RWPE2 (cell line): ENCODE measurements at regions not wholly inside any gene's neighbourhood (a gene's known extent, or its start where the extent isn't known, plus 50 kb on each side); places are given as distances from the start of the nearest gene placed in this dataset.

ENCODE experiments used
- ATAC-seq: fragments of 200-7000 bp; cut with Tn5 transposase; 3 replicates; pipeline ENCODE4 v1.9.1; 2021; ENCODE audit warnings: low read depth
- DNase-seq: peaks from one replicate; pipeline ENCODE4 v3.0.0-alpha.2; 2020; ENCODE audit warnings: low spot score
- H3K27ac ChIP-seq: fragments of 450-650 bp; 2 replicates; pipeline ENCODE4 v1.5.1; 2017; ENCODE audit warnings: mild to moderate bottlenecking; ENCODE audit not compliant: poor library complexity, severe bottlenecking
- H3K27me3 ChIP-seq: fragments of 250-450 bp; sonication (Bioruptor Pico); 2 replicates; pipeline ENCODE4 v1.5.1; 2021; ENCODE audit warnings: mild to moderate bottlenecking, moderate library complexity; ENCODE audit not compliant: insufficient read depth, poor library complexity, severe bottlenecking
- H3K36me3 ChIP-seq: fragments of 250-450 bp; sonication (Bioruptor Pico); 2 replicates; pipeline ENCODE4 v1.5.1; 2020; ENCODE audit warnings: low read depth, mild to moderate bottlenecking, moderate library complexity
- H3K4me1 ChIP-seq: fragments of 250-450 bp; sonication (Bioruptor Pico); 2 replicates; pipeline ENCODE4 v1.5.1; 2021; ENCODE audit warnings: mild to moderate bottlenecking, moderate library complexity; ENCODE audit not compliant: insufficient read depth, poor library complexity, severe bottlenecking
- H3K4me3 ChIP-seq: fragments of 250-450 bp; sonication (Bioruptor Pico); 2 replicates; pipeline ENCODE4 v1.5.1; 2021; ENCODE audit warnings: mild to moderate bottlenecking, moderate library complexity; ENCODE audit not compliant: severe bottlenecking
- H3K9me3 ChIP-seq: fragments of 250-450 bp; sonication (Bioruptor Pico); 2 replicates; pipeline ENCODE4 v1.5.1; 2021; ENCODE audit warnings: mild to moderate bottlenecking, moderate library complexity; ENCODE audit not compliant: severe bottlenecking
- TF ChIP-seq, protein P1 (sequence below): fragments of 450-650 bp; IDR thresholded peaks from one replicate; pipeline ENCODE4 v1.5.1; 2017; ENCODE audit warnings: mild to moderate bottlenecking, moderate library complexity; ENCODE audit not compliant: poor library complexity, severe bottlenecking

DNA sequence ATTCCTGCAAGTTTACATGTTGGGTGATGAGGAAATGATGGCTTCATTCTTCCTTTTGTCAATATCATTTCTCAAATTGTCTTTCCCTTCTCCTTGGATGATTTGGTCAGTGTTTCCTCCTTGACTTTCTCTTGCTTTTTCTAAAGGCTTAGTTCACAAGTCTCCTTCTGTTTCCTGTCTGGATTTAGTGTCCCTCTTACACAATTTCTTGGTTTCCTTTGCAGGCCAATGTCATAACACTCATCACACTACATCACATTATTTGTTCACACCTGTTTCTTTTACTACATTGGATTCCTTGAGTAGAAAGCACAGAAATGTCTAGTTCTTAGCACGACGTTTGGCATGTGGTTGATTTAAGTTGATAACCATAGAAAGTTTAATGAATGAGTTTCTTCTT lies 490.7 kb downstream of the TDRD3 start:
- Histone ChIP-seq H3K4me3 (no peak overlapping the region), H3K27ac (no peak overlapping the region), H3K36me3 (no peaks in the 10 kb centered on the region), H3K9me3 (no peaks in the 10 kb centered on the region), H3K4me1 (no peaks in the 10 kb centered on the region), H3K27me3 (no peaks in the 10 kb centered on the region)
- ATAC-seq, result no peak
- TF ChIP-seq, protein P1, sequence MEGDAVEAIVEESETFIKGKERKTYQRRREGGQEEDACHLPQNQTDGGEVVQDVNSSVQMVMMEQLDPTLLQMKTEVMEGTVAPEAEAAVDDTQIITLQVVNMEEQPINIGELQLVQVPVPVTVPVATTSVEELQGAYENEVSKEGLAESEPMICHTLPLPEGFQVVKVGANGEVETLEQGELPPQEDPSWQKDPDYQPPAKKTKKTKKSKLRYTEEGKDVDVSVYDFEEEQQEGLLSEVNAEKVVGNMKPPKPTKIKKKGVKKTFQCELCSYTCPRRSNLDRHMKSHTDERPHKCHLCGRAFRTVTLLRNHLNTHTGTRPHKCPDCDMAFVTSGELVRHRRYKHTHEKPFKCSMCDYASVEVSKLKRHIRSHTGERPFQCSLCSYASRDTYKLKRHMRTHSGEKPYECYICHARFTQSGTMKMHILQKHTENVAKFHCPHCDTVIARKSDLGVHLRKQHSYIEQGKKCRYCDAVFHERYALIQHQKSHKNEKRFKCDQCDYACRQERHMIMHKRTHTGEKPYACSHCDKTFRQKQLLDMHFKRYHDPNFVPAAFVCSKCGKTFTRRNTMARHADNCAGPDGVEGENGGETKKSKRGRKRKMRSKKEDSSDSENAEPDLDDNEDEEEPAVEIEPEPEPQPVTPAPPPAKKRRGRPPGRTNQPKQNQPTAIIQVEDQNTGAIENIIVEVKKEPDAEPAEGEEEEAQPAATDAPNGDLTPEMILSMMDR, result no peak
- no peak for DNase-seq

DNA sequence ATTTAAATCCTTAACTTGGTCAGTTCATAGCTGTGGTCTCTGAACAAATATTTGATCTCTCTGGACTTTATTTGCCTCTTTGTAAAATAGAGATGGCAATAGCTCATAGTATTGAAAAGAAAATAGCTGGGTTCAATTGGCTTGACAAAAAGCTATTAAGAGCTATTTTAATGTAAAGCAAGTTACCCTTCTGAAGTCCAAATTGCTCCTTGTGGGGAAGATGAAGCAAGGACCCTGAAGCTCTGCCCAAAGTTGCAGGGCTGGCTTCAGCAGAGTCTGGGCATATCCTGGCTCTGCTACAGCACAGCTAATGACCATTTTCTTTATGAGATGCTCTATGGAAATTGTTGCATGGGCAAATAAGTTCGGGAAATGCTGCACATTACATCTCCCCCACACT lies 484.5 kb downstream of the TDRD3 start:
- no peaks in the 10 kb centered on the region for H3K36me3 ChIP-seq
- no peak for ATAC-seq
- H3K4me3 ChIP-seq, result no peak overlapping the region
- TF ChIP-seq, protein P1, result no peak
- H3K27ac ChIP-seq, result no peak overlapping the region
- H3K9me3 ChIP-seq, result no peaks in the 10 kb centered on the region
- H3K27me3 ChIP-seq, result no peaks in the 10 kb centered on the region
- no peak for DNase-seq
- no peaks in the 10 kb centered on the region for H3K4me1 ChIP-seq

DNA sequence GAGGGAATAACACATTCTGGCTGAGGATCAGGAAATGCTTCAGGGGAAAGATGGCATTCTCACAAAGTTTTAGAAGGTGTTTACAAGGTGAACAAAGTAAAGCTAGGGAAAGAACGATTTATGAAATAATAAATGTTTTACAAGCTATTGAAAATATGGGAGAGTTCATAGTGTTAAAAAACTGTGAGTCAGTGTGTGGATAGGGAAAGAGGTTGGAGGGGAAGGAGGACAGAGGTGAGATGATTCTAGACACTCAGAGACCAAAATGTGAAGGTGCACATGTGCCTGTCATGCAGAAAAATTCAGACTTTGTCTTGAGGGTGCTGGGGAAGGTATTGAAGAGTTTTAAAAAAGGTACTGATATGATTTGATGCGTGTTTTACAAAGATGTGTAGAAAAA lies 476.1 kb downstream of the TDRD3 start:
- DNase-seq (no peak), ATAC-seq (no peak)
- Histone ChIP-seq H3K4me3 (no peak overlapping the region), H3K27ac (no peak overlapping the region), H3K4me1 (no peaks in the 10 kb centered on the region), H3K9me3 (no peaks in the 10 kb centered on the region), H3K27me3 (no peaks in the 10 kb centered on the region), H3K36me3 (no peaks in the 10 kb centered on the region)
- TF ChIP-seq, protein P1, result no peak

DNA sequence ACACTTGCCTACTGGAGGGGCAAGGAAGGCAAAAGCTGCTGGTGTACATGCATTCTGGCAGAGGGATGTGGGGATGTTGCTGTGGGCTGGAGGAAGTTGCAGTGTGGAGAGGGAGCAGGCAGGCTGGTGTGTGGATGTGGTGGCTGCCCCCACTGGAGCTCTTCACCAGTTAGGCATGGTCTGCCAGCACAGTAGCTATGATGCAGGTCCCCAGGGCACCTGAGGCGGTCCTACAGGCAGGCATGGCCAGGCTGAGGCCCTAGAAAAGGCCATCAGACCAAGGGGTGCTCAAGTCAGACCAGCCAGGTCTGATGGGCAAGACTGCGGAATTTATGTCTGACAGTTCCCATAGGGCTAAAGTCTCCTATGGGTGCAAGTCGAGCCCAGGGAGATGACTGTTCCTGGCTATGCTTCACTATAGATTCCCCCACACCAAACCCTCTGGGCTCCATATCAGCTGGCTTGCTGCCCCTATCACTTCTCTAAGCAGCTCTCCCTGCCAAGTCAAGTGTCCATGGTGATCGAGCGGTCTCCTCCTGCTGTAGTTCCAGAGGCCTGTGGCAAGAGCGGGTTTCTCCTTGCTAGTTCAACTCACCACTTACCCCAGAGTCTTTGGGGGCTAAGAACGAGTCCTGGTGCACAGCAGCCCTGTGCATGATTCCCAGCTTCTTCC lies 473.1 kb downstream of the TDRD3 start:
- DNase-seq (no peak), ATAC-seq (no peak)
- H3K36me3 ChIP-seq, result no peaks in the 10 kb centered on the region
- TF ChIP-seq, protein P1, result no peak
- no peaks in the 10 kb centered on the region for H3K4me1 ChIP-seq
- no peak overlapping the region for H3K4me3 ChIP-seq
- no peaks in the 10 kb centered on the region for H3K9me3 ChIP-seq
- no peaks in the 10 kb centered on the region for H3K27me3 ChIP-seq
- H3K27ac ChIP-seq, result no peak overlapping the region

DNA sequence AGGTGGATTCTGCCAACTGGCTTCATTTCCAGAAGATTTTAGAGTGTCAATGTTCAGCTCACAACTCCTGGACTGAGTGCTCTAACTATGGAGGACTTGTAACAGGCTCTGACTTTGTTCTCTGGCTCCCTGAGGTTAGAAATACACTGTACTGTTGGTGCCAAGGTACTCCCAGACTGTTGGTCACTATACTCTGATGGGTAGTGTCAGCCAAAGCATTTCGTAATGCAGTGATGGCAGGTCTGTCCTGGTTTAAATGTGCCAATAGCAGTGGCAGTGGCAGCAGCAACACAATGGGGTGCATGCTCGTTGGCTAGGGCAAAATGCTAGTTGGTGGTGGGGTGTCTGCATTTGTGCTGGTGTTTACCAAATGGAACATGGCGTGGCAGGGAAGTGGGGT lies 472.2 kb downstream of the TDRD3 start:
- Histone ChIP-seq H3K9me3 (no peaks in the 10 kb centered on the region), H3K36me3 (no peaks in the 10 kb centered on the region), H3K27ac (no peak overlapping the region), H3K27me3 (no peaks in the 10 kb centered on the region), H3K4me1 (no peaks in the 10 kb centered on the region), H3K4me3 (no peak overlapping the region)
- DNase-seq, result no peak
- ATAC-seq, result no peak
- TF ChIP-seq, protein P1, result no peak
